GM12864 (cell line): ENCODE measurements at regions not wholly inside any gene's neighbourhood (a gene's known extent, or its start where the extent isn't known, plus 50 kb on each side); places are given as distances from the start of the nearest gene placed in this dataset.

Experiments
- DNase-seq: peaks from one replicate; pipeline ENCODE4 v3.0.0-alpha.2; 2011; ENCODE audit warnings: low read depth
- H3K4me3 ChIP-seq: 2 replicates; pipeline ENCODE4 v1.5.1; 2011; ENCODE audit warnings: mild to moderate bottlenecking, low read depth, low read length, control low read depth
- CTCF ChIP-seq: IDR thresholded peaks from 2 replicates; pipeline ENCODE4 v1.5.1; 2011; ENCODE audit warnings: low read depth, mild to moderate bottlenecking, moderate library complexity, low read length, control low read depth, inconsistent platforms; ENCODE audit errors: missing control alignments

- no peak for TF ChIP-seq CTCF
- no peak overlapping the region for H3K4me3 ChIP-seq
- DNase-seq: no peak
Observed at GRCh38 chr4:180106997-180107396, 2136.2 kb upstream of the TENM3 start.

GRCh38 chr4:180116840-180117239 lies 2126.4 kb upstream of the TENM3 start:
- H3K4me3 ChIP-seq: no peak overlapping the region
- no peak for TF ChIP-seq CTCF
- DNase-seq: no peak

- DNase-seq: no peak
- TF ChIP-seq CTCF: no peak
- H3K4me3 ChIP-seq: no peak overlapping the region
Observed at GRCh38 chr4:180120068-180120467, 2123.1 kb upstream of the TENM3 start.

GRCh38 chr4:180134091-180134866 lies 2108.9 kb upstream of the TENM3 start:
- TF ChIP-seq CTCF: no peak
- DNase-seq: no peak
- H3K4me3 ChIP-seq: no peak overlapping the region

- TF ChIP-seq CTCF: no peak
- DNase-seq: no peak
- no peak overlapping the region for H3K4me3 ChIP-seq
Observed at GRCh38 chr4:180141734-180142133, 2101.5 kb upstream of the TENM3 start.

- H3K4me3 ChIP-seq: no peak overlapping the region
- no peak for DNase-seq
- TF ChIP-seq CTCF: no peak
Observed at GRCh38 chr4:180148737-180149136, 2094.5 kb upstream of the TENM3 start.

- TF ChIP-seq CTCF: peak; percentile 8
- no peak for DNase-seq
- H3K4me3 ChIP-seq: no peak overlapping the region
Observed at GRCh38 chr4:180150818-180151217, 2092.4 kb upstream of the TENM3 start.
